GM12891 (cell line): ENCODE measurements at regions not wholly inside any gene's neighbourhood (a gene's known extent, or its start where the extent isn't known, plus 50 kb on each side); places are given as distances from the start of the nearest gene placed in this dataset.

ENCODE experiments used
- POLR2A ChIP-seq: IDR thresholded peaks from 2 replicates; pipeline ENCODE4 v1.6.1; 2011; ENCODE audit warnings: low read depth, low read length, control low read depth
- POLR2AphosphoS5 ChIP-seq: IDR thresholded peaks from 2 replicates; pipeline ENCODE4 v1.6.1; 2011; ENCODE audit warnings: low read depth, low read length, control low read depth
- TAF1 ChIP-seq: IDR thresholded peaks from 2 replicates; pipeline ENCODE4 v1.6.1; 2011; ENCODE audit warnings: low read depth, low read length, control low read depth

DNA sequence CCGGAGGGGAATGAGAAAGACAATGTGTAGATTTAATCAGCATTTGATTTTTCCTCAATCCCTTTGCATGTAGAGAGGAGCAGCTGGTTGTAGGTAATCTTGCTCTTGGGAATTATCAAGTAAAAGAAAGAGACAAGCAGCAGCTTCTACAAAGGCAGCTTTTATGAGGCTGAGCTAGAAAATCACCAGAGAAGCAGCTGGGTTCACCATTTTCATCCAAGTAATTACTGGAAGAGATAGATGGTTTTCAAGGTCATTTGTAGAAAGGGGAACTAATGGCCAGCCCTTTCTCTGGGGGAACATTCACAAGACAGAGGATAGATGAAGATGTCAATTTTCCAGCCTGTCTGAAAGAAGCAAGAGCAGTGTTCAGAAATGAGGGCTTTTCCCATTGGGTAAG is 113.0 kb downstream of the RND3 start:
- TF ChIP-seq POLR2A, result no peak
- no peak for TF ChIP-seq TAF1
- no peak for TF ChIP-seq POLR2AphosphoS5
